SK-N-SH (cell line): ENCODE measurements at regions not wholly inside any gene's neighbourhood (a gene's known extent, or its start where the extent isn't known, plus 50 kb on each side); places are given as distances from the start of the nearest gene placed in this dataset.

Source experiments
- CTCF ChIA-PET: fragments of 300-600, 350-600 bp; formaldehyde crosslinking; extraction: SDS; loops from one replicate; lab custom pipeline; 2021; lab: Yijun Ruan, JAX
- POLR2A ChIA-PET: fragments of 350-600 bp; sonication (Branson Sonifier 250); formaldehyde crosslinking; extraction: SDS; loops from one replicate; lab custom pipeline; 2020; ENCODE audit warnings: antibody characterized with exemption, inconsistent platforms; lab: Yijun Ruan, JAX
- DNase-seq: peaks from one replicate; pipeline ENCODE4 v3.0.0; 2012
- H2AFZ ChIP-seq: fragments of 200-600 bp; sonication (generic); 2 replicates; pipeline ENCODE4 v1.8.1; 2016; ENCODE audit warnings: antibody characterized with exemption, mild to moderate bottlenecking, low read depth
- H3F3A ChIP-seq: fragments of 200-600 bp; sonication (generic); replicated peaks from 2 replicates; pipeline ENCODE3; 2016; ENCODE audit warnings: antibody characterized with exemption, mild to moderate bottlenecking; ENCODE audit not compliant: insufficient read depth
- H3K27ac ChIP-seq, 2 experiments: fragments of 200-500 bp in 1 of 2; fragments of 200-600 bp in 1 of 2; sonication (Bioruptor generic) in 1 of 2; sonication (generic), shearing (Covaris generic) in 1 of 2; 2 replicates each; pipeline versions ENCODE4 v1.5.1 to v1.6.1; 2014 to 2016; ENCODE audit warnings: low read depth in 2 of 2, inconsistent platforms in 1 of 2, low read length in 1 of 2, mild to moderate bottlenecking in 1 of 2, mixed read lengths in 1 of 2
- H3K27me3 ChIP-seq: fragments of 200-600 bp; sonication (generic), shearing (Covaris generic); 2 replicates; pipeline ENCODE4 v1.6.1; 2016; ENCODE audit warnings: mixed run types; ENCODE audit not compliant: insufficient read depth
- H3K36me3 ChIP-seq, 2 experiments: fragments of 200-500 bp in 1 of 2; fragments of 200-600 bp in 1 of 2; sonication (Bioruptor generic) in 1 of 2; sonication (generic) in 1 of 2; replicated peaks in 1 of 2; 2 replicates each; pipeline versions ENCODE3 to v1.5.1; 2014 to 2016; ENCODE audit warnings: low read length in 1 of 2, mild to moderate bottlenecking in 1 of 2; ENCODE audit not compliant: insufficient read depth in 2 of 2, control insufficient read depth in 1 of 2
- H3K4me1 ChIP-seq, 2 experiments: fragments of 200-500 bp in 1 of 2; fragments of 200-600 bp in 1 of 2; sonication (Bioruptor generic) in 1 of 2; sonication (generic), shearing (Covaris generic) in 1 of 2; 2 replicates each; pipeline versions ENCODE4 v1.5.1 to v1.6.1; 2014 to 2016; ENCODE audit warnings: low read depth in 1 of 2, low read length in 1 of 2, mixed run types in 1 of 2; ENCODE audit not compliant: insufficient read depth in 2 of 2, control insufficient read depth in 1 of 2
- H3K4me2 ChIP-seq: fragments of 200-600 bp; sonication (generic), shearing (Covaris generic); 2 replicates; pipeline ENCODE4 v1.6.1; 2017; ENCODE audit warnings: mixed run types
- H3K4me3 ChIP-seq, 2 experiments: fragments of 200-500 bp in 1 of 2; fragments of 200-600 bp in 1 of 2; sonication (Bioruptor generic) in 1 of 2; sonication (generic), shearing (Covaris generic) in 1 of 2; 2 replicates each; pipeline versions ENCODE4 v1.5.1 to v1.8.1; 2014 to 2016; ENCODE audit warnings: low read depth in 2 of 2, inconsistent platforms in 1 of 2, low read length in 1 of 2, mild to moderate bottlenecking in 1 of 2, mixed read lengths in 1 of 2, moderate library complexity in 1 of 2
- H3K79me2 ChIP-seq: fragments of 200-600 bp; sonication (generic); 2 replicates; pipeline ENCODE4 v1.8.1; 2017; ENCODE audit warnings: mild to moderate bottlenecking; ENCODE audit not compliant: insufficient read depth
- H3K9ac ChIP-seq: fragments of 200-600 bp; sonication (generic); 2 replicates; pipeline ENCODE4 v1.6.1; 2017; ENCODE audit warnings: mixed run types
- H3K9me2 ChIP-seq: fragments of 200-600 bp; sonication (generic); 2 replicates; pipeline ENCODE4 v1.6.1; 2017; ENCODE audit warnings: mixed run types
- H3K9me3 ChIP-seq: fragments of 200-600 bp; sonication (generic); 2 replicates; pipeline ENCODE4 v1.6.1; 2017; ENCODE audit warnings: mixed run types, mild to moderate bottlenecking, moderate library complexity
- H4K20me1 ChIP-seq: fragments of 200-600 bp; sonication (generic); 2 replicates; pipeline ENCODE4 v1.6.1; 2017; ENCODE audit warnings: mild to moderate bottlenecking, mixed run types; ENCODE audit not compliant: insufficient read depth
- CHD2 ChIP-seq: fragments of 150-350 bp; IDR thresholded peaks from 2 replicates; pipeline ENCODE4 v1.6.1; 2018; ENCODE audit warnings: low read length; ENCODE audit not compliant: partially characterized antibody
- ELF1 ChIP-seq: IDR thresholded peaks from 2 replicates; pipeline ENCODE4 v1.4.0; 2012
- EP300 ChIP-seq, 2 experiments: IDR thresholded peaks; 2 replicates each; pipeline versions ENCODE4 v1.4.0 to v1.6.1; 2012; ENCODE audit warnings: borderline replicate concordance in 1 of 2, low read depth in 1 of 2, low read length in 1 of 2
- EZH2phosphoT487 ChIP-seq: fragments of 200-600 bp; sonication (generic); IDR thresholded peaks from 2 replicates; pipeline ENCODE4 v1.6.1; 2017; ENCODE audit warnings: low read depth, mixed run types, mild to moderate bottlenecking, antibody characterized with exemption, moderate library complexity, borderline replicate concordance
- FOSL2 ChIP-seq: IDR thresholded peaks from 2 replicates; pipeline ENCODE4 v1.4.0; 2012; ENCODE audit warnings: low read depth, mild to moderate bottlenecking, moderate library complexity, borderline replicate concordance
- FOXJ3 ChIP-seq: sonication (generic); formaldehyde crosslinking; IDR thresholded peaks from 2 replicates; pipeline ENCODE4 v1.5.1; 2020; ENCODE audit warnings: mild to moderate bottlenecking, missing genetic modification reagents
- FOXM1 ChIP-seq: IDR thresholded peaks from 2 replicates; pipeline ENCODE4 v1.4.0; 2012; ENCODE audit warnings: low read depth, mild to moderate bottlenecking
- GABPA ChIP-seq: IDR thresholded peaks from 2 replicates; pipeline ENCODE4 v1.4.0; 2012; ENCODE audit warnings: low read depth, mild to moderate bottlenecking
- GATA2 ChIP-seq: sonication (generic); formaldehyde crosslinking; IDR thresholded peaks from 2 replicates; pipeline ENCODE4 v1.5.0; 2020; ENCODE audit warnings: mild to moderate bottlenecking, missing genetic modification reagents
- IRF3 ChIP-seq: fragments of 150-350 bp; IDR thresholded peaks from 2 replicates; pipeline ENCODE4 v1.6.1; 2016; ENCODE audit warnings: mild to moderate bottlenecking, low read depth, low read length
- MAX ChIP-seq: IDR thresholded peaks from 2 replicates; pipeline ENCODE4 v1.4.0; 2012; ENCODE audit warnings: low read depth
- MXI1 ChIP-seq: IDR thresholded peaks from 2 replicates; pipeline ENCODE4 v1.6.1; 2012; ENCODE audit warnings: mild to moderate bottlenecking, low read depth, low read length, improper control_type of control experiment
- NFIC ChIP-seq: IDR thresholded peaks from 2 replicates; pipeline ENCODE4 v1.4.0; 2012; ENCODE audit warnings: borderline replicate concordance
- PBX3 ChIP-seq: IDR thresholded peaks from 2 replicates; pipeline ENCODE4; 2012
- POLR2AphosphoS5 ChIP-seq: IDR thresholded peaks from 2 replicates; pipeline ENCODE4 v1.6.1; 2012; ENCODE audit warnings: low read depth, low read length
- RAD21 ChIP-seq: IDR thresholded peaks from 2 replicates; pipeline ENCODE4 v1.6.1; 2012; ENCODE audit warnings: mild to moderate bottlenecking, low read length
- RCOR1 ChIP-seq: fragments of 150-350 bp; IDR thresholded peaks from 2 replicates; pipeline ENCODE4 v1.6.1; 2017; ENCODE audit warnings: antibody characterized with exemption, low read length
- REST ChIP-seq: IDR thresholded peaks from 2 replicates; pipeline ENCODE4 v1.6.1; 2012; ENCODE audit warnings: mild to moderate bottlenecking, low read depth, low read length, moderate library complexity
- RFX5 ChIP-seq: IDR thresholded peaks from 2 replicates; pipeline ENCODE4 v1.6.1; 2012; ENCODE audit warnings: mild to moderate bottlenecking, improper control_type of control experiment, low read length
- RXRA ChIP-seq: IDR thresholded peaks from 2 replicates; pipeline ENCODE4 v1.4.0; 2012; ENCODE audit warnings: low read depth, mild to moderate bottlenecking, borderline replicate concordance
- SMC3 ChIP-seq: IDR thresholded peaks from 2 replicates; pipeline ENCODE4 v1.6.1; 2012; ENCODE audit warnings: low read depth, low read length, improper control_type of control experiment
- TAF1 ChIP-seq: IDR thresholded peaks from 2 replicates; pipeline ENCODE4 v1.6.1; 2012; ENCODE audit warnings: low read depth, mild to moderate bottlenecking, low read length, moderate library complexity, borderline replicate concordance
- TCF12 ChIP-seq: IDR thresholded peaks from 2 replicates; pipeline ENCODE4 v1.4.0; 2012
- TEAD4 ChIP-seq: IDR thresholded peaks from 2 replicates; pipeline ENCODE4 v1.4.0; 2012; ENCODE audit warnings: mild to moderate bottlenecking, borderline replicate concordance; ENCODE audit not compliant: insufficient read depth
- USF1 ChIP-seq: IDR thresholded peaks from 2 replicates; pipeline ENCODE4 v1.4.0; 2012; ENCODE audit warnings: low read depth, borderline replicate concordance
- USF2 ChIP-seq: fragments of 150-350 bp; IDR thresholded peaks from 2 replicates; pipeline ENCODE4 v1.6.1; 2017; ENCODE audit warnings: antibody characterized with exemption, low read length, low read depth, borderline replicate concordance
- YY1 ChIP-seq: IDR thresholded peaks from 2 replicates; pipeline ENCODE4 v1.4.0; 2012; ENCODE audit warnings: low read depth, mild to moderate bottlenecking
- WGBS: methylation state at CpG from one replicate; pipeline ENCODE4 v1.1.6; 2017; ENCODE audit warnings: low lambda C conversion rate; 5-methylcytosine and 5-hydroxymethylcytosine counted together

- no peaks in the 10 kb centered on the region; a peak in 1 of 4 replicates for H3K4me1 ChIP-seq
- CTCF ChIA-PET: no interaction called here
- 74% methylated on average over 1 of the region's 1 CpG for WGBS
- peak; percentile 1 for DNase-seq
- H3K4me3 ChIP-seq: no peak overlapping the region
- no peak overlapping the region for H2AFZ ChIP-seq
- POLR2A ChIA-PET: no interaction called here
- peak overlapping the region in 1 of 2 experiments; percentile 55; a peak in 2 of 4 replicates for H3K27ac ChIP-seq
- no peaks in the 10 kb centered on the region for H3K36me3 ChIP-seq
- no peaks in the 10 kb centered on the region for H3K9me3 ChIP-seq
- no peaks in the 10 kb centered on the region for H4K20me1 ChIP-seq
- no peaks in the 10 kb centered on the region for H3K79me2 ChIP-seq
- no peaks in the 10 kb centered on the region for H3K9me2 ChIP-seq
- no peaks in the 10 kb centered on the region for H3F3A ChIP-seq
- H3K9ac ChIP-seq: no peak overlapping the region
- no peak overlapping the region for H3K4me2 ChIP-seq
- H3K27me3 ChIP-seq: no peaks in the 10 kb centered on the region
- TF ChIP-seq USF1 (no peak), RXRA (no peak), RCOR1 (0 out of 2 replicates have a peak, but pooled peaks have one; percentile 40), FOXM1 (no peak), CHD2 (no peak), POLR2AphosphoS5 (no peak), FOSL2 (no peak), SMC3 (no peak), NFIC (no peak), MXI1 (no peak), RAD21 (no peak), TEAD4 (no peak), TAF1 (no peak), IRF3 (no peak), GABPA (no peak), EZH2phosphoT487 (no peak), REST (no peak), MAX (no peak), YY1 (no peak), GATA2 (CRISPR knock-in tag) (peak; percentile 50), PBX3 (no peak), EP300 (IDR thresholded peaks at IDR 0.05; ENCODE audit: borderline replicate concordance in 1 of 2, low read depth in 1 of 2, low read length in 1 of 2) (peak in 1 of 2 experiments; percentile 56; a peak in 2 of 4 replicates), TCF12 (0 out of 2 replicates have a peak, but pooled peaks have one; percentile 8), RFX5 (no peak), ELF1 (no peak), USF2 (no peak), FOXJ3 (no peak)
These were observed 650.7 kb upstream of the ALCAM start for GRCh38 chr3:104715972-104716371.
